COLO668 (cell line): ENCODE measurements at regions not wholly inside any gene's neighbourhood (a gene's known extent, or its start where the extent isn't known, plus 50 kb on each side); places are given as distances from the start of the nearest gene placed in this dataset.

ENCODE experiments used
- DNase-seq: peaks from one replicate; lab custom pipeline; 2025; ENCODE audit not compliant: unreplicated experiment; lab: John Stamatoyannopoulos, UW

DNA sequence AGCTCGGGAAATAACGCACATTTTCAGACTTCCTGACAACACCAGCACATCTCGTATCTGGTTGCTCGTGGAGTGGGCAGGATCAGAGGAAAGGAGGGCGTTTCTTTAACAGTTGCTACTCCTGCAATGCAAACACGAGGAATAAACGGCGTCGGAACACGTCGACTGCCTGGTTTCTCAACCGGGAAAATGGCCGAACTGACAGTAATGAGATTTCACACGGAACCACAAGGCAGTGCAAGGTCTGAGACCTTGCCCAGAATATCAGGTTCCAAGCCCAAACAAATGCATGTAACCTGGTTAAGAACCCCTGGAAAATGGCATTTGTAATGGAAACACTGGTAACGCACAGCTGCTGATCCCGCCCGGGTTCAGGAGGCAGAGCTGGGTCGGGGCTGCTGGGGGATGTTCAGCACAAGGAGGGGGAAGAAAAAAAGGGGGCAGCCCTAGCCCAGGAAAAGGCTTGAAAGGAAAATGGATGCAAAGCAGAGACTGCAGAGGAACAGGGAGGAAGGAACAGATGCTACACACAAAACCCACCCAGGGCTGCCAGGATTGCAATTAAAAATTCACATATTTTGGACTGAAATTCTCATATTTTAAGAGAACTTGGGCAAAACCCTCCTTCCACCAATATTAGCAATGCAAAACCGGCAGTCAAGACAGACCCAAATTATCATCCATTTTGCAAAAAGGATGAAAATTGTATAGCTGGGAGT, 61.6 kb upstream of the KLHL29 start:
- no peak for DNase-seq

DNA sequence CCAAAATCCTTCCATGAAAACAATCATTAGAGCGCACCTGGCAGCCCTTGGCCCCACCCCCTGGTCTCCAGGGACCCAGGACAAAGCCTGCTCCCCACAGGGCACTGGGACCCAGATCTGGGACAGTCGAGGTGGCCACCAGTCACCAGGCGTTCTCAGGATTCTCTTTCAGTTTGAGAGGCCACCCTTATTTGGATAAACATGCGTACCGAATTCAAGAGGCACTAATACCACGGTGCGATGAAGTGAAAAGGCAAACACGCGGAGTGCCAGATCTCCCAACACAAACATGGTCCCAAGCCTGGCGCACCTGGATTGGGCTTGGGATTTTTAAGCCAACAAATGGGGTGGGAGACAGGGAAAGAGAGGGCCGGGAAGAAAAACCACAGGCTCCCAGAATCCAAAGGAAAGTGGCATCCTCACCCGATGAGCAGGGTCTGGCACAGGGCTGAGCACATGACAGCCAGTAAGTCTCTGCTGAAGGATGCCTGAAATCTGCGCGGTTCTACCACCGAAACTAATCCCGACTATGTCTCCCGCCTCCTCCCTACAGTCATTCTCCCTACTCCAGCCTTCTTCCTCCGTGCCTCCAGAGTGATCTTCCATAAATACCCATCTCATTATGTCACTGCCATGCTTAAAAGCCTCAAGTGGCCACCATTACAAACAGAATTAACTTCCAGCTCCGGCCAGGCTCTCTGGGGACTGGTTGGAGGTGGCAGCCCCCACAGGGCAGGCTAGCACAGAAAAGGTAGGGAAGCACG, 60.9 kb upstream of the KLHL29 start:
- DNase-seq: peak; percentile 81

DNA sequence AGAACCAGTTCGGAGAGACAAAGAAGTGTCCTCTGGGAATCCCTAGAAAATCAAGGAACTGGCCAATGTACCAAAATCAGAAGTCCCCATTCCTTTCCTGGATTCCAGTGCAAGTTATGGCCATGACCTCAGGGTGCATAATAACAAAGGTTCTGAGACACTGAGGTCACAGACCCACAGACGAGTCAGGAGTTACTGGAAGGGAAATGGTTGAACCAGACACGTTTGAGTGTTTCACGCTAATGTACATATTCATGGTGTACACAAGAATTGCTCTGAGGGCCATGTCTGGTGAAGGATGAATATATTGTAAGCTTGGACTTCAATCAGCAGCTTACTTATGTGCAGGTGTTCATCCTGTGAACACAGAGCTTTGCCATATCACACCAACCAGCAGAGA, 58.6 kb upstream of the KLHL29 start:
- no peak for DNase-seq

DNA sequence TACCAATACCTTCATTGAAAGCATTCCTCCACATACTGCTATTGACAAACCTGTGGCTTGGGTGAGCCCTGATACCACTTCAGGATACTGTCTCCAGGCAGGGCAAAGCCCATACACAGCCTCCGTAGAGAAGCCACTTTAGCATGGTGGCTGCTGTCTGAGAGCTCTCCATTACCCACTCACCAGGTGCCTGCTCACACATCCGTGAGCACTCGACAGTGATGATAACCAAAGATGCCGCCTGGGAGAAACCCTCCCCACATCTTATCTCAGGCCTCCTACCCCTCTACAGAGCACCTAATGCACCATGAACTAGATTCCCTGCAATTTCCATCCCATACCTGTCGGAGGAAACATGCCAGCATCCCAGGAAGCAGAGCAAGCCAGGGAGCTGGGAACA, 57.6 kb upstream of the KLHL29 start:
- DNase-seq: peak; percentile 6

DNA sequence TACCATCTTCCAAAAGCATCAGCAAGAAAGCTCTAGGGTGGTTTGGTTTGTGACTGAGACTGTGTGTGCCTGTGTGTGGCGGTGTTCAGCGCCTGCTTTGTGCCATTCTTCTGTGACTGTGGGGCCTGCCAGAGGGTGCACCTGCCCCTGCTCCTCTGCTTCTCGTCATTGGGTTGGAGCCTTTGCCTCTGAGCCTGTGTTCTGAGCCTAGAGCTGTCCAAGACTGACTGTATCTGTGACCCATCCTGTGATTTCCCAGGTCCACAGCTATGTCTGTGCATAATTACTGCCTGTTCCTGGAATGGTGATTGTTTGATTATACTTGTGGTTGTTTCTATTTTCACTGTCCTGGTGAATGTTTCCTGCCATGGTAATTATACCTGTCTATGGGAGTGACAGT, 57.1 kb upstream of the KLHL29 start:
- peak; percentile 17 for DNase-seq

DNA sequence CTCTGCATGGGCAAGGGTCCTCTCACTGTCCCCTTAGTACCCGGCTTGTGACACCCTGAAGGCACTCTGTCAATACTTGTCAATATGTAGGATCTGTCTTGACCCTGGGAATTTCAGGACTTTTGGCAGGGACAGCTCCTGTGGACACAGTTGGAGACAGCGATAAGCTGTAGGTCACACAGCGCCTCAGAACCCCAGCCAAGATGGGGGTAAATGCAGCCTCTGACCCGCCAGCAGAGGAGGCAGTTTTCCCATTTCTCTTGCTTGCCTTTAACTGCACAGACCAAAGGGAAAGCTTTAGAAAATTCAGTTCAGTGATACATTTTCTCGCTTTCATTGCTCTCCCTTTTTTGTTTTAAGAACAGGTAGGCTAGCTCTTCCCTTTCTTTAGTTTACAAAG, 54.8 kb upstream of the KLHL29 start:
- DNase-seq: no peak
